HG03108 (cell line): ENCODE measurements at regions not wholly inside any gene's neighbourhood (a gene's known extent, or its start where the extent isn't known, plus 50 kb on each side); places are given as distances from the start of the nearest gene placed in this dataset.

Experiments used
- ATAC-seq: cut with Tn5 transposase; IDR thresholded peaks from one replicate; pipeline ENCODE4 v1.9.1; 2021; ENCODE audit warnings: moderate library complexity; ENCODE audit not compliant: unreplicated experiment

GRCh38 chr1:58890113-58890512 is 106.3 kb upstream of the JUN start:
- ATAC-seq, result no peak

DNA sequence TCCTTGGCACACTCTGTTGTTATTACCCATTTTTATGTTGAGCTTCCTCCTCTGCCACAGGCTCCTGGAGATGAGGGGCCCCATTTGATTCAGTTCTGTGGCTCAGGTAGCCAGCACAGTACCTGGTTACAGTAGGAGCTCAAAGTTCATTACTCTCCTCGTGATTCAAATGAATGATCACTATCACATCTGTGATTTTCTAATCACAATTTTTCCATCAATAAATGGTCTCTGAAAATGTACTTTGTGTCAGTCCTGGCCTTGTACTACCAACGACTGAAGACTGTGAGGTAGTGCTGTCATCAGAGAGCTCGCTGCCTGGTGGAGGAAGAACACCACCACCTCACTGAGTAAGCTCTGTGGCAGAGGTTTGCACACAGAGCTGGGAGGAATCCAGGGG is 106.8 kb upstream of the JUN start:
- ATAC-seq, result no peak

- no peak for ATAC-seq
These were observed 107.5 kb upstream of the JUN start for GRCh38 chr1:58891347-58891746.

GRCh38 chr1:58893257-58893869 is 109.5 kb upstream of the JUN start:
- ATAC-seq, result no peak

GRCh38 chr1:58895082-58895481 is 111.2 kb upstream of the JUN start:
- peak; percentile 49 for ATAC-seq

DNA sequence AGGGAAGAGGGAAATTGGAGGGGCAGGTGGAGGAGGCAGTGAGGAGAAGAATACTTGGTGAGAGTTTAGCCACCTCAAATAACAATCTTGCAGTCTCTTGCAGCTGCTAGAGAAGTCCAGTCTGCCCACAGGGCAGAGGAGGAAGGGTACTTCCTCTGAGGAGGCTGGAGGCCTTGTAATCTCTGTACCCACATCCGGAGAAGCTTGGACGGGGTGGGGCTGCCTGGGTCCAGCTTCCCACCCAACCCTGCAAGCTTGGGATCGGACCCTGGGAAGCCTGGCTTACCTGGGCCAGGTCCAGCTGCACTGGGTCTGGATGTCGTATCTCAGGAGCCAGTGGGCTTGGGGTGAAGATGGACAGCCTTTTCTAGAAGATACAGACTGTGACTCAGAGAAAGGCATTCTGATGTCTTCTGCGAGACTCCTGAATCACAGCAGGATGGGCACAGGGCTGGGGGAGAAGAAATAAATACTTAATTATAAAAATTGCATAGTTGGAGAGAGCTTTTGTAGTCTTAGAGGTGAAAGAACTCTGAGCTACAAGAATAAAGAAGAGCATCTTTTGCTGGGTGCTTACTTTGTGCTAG is 111.8 kb upstream of the JUN start:
- ATAC-seq, result no peak

DNA sequence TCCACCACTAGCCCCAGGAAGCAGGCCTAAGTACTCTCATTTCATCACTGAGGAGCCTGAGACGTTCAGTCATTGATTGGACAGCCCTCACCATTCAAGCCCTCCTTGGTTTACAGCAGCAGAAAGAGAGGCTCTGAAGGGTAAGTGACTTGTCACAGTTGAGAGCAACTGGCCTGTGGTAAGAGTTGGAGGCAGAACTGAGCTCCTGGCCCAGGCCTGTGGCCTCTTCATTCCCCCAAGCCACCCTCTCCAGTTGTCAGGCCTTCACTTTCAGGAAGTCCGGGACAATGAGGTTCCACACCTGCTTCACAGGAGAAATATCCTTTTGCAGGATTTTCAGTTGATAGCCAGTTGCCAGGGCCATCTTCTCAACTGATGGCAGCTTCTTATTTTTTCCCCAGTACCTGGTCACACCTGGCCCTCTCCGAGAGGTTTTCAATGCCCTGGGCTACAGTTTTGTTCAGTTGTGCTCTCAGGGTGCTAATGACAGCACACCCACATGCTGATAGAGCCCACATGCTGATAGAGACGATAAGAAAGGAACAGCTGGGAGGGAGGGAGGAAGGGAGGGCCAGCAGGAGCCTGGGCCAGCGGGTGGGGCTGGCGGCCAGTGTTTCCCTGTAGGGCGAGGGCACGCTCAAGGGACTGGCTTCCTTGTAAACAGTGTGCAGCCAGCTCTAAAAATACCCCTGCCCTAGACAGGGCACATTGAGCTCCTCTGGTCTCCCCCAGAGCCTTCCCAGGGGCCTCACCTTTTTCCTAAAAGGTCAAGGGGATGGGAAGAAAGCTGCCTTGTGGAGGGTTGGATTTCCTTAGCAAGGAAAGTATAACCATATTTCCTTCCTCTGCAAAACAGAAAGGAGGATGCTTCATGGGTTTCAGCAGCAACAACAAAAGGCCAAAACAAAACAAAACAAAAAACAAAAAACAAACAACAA is 112.7 kb upstream of the JUN start:
- ATAC-seq, result no peak

GRCh38 chr1:58898739-58899586 is 115.1 kb upstream of the JUN start:
- no peak for ATAC-seq

- ATAC-seq, result no peak
These were observed 115.9 kb upstream of the JUN start for GRCh38 chr1:58899587-58900271.

DNA sequence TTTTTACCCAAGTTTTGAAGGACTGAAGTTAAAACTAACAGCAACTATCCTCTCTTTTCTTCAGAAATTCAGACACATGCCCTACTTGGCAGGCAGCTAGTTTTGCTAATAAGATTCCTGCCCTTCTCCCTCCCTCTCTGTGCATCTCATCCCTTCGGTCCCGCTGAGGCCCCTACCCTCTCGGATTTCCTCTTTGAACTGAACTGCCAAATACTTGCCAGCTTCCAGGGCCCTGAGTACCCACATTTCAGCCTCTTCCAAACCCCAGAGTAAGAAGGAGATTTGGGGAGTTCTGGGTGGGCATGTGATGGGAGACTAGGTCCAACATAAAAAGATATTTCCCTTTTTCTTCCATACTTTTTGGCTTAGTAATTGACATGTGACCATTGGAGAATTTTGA is 116.5 kb upstream of the JUN start:
- no peak for ATAC-seq

DNA sequence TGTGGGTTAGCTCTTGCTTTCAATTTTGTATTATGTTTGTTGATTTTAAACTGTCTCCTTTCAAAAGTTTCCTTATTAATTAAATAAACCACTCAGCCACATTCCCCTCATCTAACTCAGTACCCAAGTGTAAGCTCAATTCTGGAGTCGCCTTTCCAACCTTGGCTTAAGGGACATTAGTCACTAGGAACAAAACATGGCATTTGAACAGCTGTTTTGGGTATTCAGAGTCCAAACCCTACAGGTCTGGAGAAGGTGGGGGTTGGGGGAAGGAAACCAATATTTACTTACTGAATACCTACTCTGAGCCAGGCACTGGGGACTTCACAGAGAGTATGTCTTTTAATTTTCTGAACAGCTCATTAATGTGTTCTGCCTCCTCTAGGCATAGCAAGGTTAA is 117.2 kb upstream of the JUN start:
- ATAC-seq, result no peak

- ATAC-seq, result no peak
These were observed 119.1 kb upstream of the JUN start for GRCh38 chr1:58902830-58903513.

DNA sequence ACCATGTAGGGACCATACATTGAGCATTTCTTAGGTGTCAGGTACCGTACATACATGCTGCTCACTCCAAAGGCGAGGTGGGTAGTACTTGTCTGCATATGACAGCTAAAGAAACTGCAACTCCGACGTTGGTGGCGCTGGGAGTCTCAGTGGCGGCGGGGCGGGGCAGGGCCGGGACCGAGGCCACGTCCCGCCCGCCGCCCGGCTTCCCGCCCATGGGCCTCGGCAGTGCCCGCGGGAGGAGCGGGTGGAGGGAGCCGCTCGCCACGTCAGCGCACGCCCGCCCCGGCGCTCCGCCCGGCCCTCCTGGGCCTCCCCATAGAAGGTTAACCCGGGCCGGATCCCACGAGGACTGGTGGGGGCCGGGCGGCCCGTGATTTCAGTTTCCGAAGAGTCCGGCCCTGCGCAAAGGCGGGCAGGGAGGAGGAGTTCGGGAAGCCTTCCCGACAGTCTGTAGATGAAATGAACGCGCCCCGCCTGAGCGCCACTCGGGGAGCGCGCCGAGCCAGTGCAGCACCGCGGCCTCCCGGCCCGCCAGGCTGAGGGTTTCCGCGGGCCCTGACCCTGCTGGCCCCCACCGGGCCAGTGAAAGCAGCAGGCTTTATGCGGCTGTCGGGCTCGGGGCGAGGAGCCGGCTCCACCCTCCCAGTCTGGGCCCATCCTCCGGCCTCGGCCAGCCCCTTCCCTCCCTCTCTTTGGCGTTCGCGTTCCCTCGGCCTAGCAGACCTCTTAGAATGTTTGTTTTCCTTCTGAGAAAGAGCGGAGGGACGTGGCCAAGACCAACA is 119.9 kb upstream of the JUN start:
- peak; percentile 82 for ATAC-seq

- no peak for ATAC-seq
These were observed 120.7 kb upstream of the JUN start for GRCh38 chr1:58904299-58905125.

- ATAC-seq, result no peak
These were observed 121.3 kb upstream of the JUN start for GRCh38 chr1:58905126-58905490.

- ATAC-seq, result no peak
These were observed 121.9 kb upstream of the JUN start for GRCh38 chr1:58905628-58906221.

DNA sequence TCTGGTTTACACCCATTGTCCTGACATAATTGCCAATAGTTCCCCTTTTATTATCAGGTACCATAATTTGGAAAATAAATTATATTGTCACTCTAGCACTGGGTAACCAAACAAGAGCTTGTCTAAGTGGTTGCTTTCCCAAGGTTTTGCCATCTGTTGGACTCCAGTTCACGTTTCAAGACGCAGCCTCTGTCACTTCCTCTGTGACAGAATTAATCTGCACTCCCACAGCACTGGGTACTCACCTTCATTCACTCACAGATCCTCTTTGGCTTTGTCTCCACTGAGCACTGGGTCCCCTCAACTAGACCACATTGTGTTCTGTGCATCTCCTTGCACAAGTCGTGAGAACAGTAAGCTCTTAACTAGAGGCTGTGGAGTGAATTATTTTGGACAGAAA is 123.6 kb upstream of the JUN start:
- no peak for ATAC-seq
